Skin of body (tissue), 1 donor: ENCODE measurements at regions not wholly inside any gene's neighbourhood (a gene's known extent, or its start where the extent isn't known, plus 50 kb on each side); places are given as distances from the start of the nearest gene placed in this dataset. TPM values are rescaled to one million over a fixed set of nuclear protein-coding genes. Genes with fewer than 3 reads are reported as not detected.

ENCODE experiments used
- small RNA-seq: library from RNA; depleted of rRNA; stranded (forward); fragments of <200 nt; gene quantifications from one replicate; pipeline ENCODE3, GENCODE V24; 2014; ENCODE audit warnings: low replicate concordance

Small RNAs in the stretch of these regions (small RNA-seq; reads per million reads assigned to genes)
- gene RN7SKP89 = not detected
